Fibroblast of lung (primary cell): ENCODE measurements at regions not wholly inside any gene's neighbourhood (a gene's known extent, or its start where the extent isn't known, plus 50 kb on each side); places are given as distances from the start of the nearest gene placed in this dataset.
A peak's percentile ranks its signal among the peaks of the same experiment; 100 is the strongest.

Experiments
- DNase-seq, 2 donors: peaks; one replicate each; pipeline versions ENCODE4 v3.0.0 to v3.0.0-alpha.2; 2010; ENCODE audit warnings: low read depth in 2 of 2
- H2AFZ ChIP-seq: 2 replicates; pipeline ENCODE4 v1.5.1; 2012; ENCODE audit warnings: low read length, control low read depth, inconsistent platforms
- H3K27ac ChIP-seq: 2 replicates; pipeline ENCODE4 v1.5.1; 2011; ENCODE audit warnings: low read length, control low read depth; ENCODE audit not compliant: insufficient read depth
- H3K27me3 ChIP-seq: 2 replicates; pipeline ENCODE4 v1.5.1; 2011; ENCODE audit warnings: mild to moderate bottlenecking, low read length; ENCODE audit not compliant: control insufficient read depth, insufficient read depth
- H3K36me3 ChIP-seq: 2 replicates; pipeline ENCODE4 v1.5.1; 2011; ENCODE audit warnings: low read length; ENCODE audit not compliant: control insufficient read depth, insufficient read depth
- H3K4me1 ChIP-seq: 2 replicates; pipeline ENCODE4 v1.5.1; 2011; ENCODE audit warnings: low read length; ENCODE audit not compliant: control insufficient read depth, insufficient read depth; ENCODE audit errors: extremely low read depth
- H3K4me2 ChIP-seq: 2 replicates; pipeline ENCODE4 v1.5.1; 2011; ENCODE audit warnings: low read length, control low read depth; ENCODE audit not compliant: insufficient read depth; ENCODE audit errors: extremely low read depth
- H3K4me3 ChIP-seq, 4 experiments: fragments of 200-600 bp in 1 of 4; sonication (generic) in 1 of 4; replicated peaks in 1 of 4; 2 replicates each; pipeline ENCODE4 v1.5.1; 2011 to 2016; ENCODE audit warnings: low read length in 4 of 4, low read depth in 3 of 4, mild to moderate bottlenecking in 3 of 4, control low read depth in 2 of 4, inconsistent platforms in 1 of 4, mixed read lengths in 1 of 4; ENCODE audit not compliant: insufficient read depth in 1 of 4; ENCODE audit errors: control extremely low read depth in 1 of 4
- H3K79me2 ChIP-seq: 2 replicates; pipeline ENCODE4 v1.5.1; 2012; ENCODE audit warnings: mild to moderate bottlenecking, low read length, inconsistent platforms; ENCODE audit not compliant: control insufficient read depth, insufficient read depth
- H3K9ac ChIP-seq: 2 replicates; pipeline ENCODE4 v1.5.1; 2011; ENCODE audit warnings: mild to moderate bottlenecking, low read length, control low read depth; ENCODE audit not compliant: insufficient read depth
- H3K9me3 ChIP-seq: 2 replicates; pipeline ENCODE4 v1.5.1; 2012; ENCODE audit warnings: low read depth, low read length; ENCODE audit not compliant: control insufficient read depth, insufficient read depth
- H4K20me1 ChIP-seq: 2 replicates; pipeline ENCODE4 v1.5.1; 2011; ENCODE audit warnings: low read length; ENCODE audit not compliant: control insufficient read depth, insufficient read depth; ENCODE audit errors: extremely low read depth
- CTCF ChIP-seq, 2 donors: IDR thresholded peaks in 1 of 2; conservative IDR thresholded peaks in 1 of 2; 1 replicate in 1 of 2; 2 replicates in 1 of 2; pipeline ENCODE4 v1.5.1; 2011 to 2012; ENCODE audit warnings: low read length in 2 of 2, control low read depth in 1 of 2, inconsistent platforms in 1 of 2, low read depth in 1 of 2, mild to moderate bottlenecking in 1 of 2
- EZH2 ChIP-seq: IDR thresholded peaks from 2 replicates; pipeline ENCODE4 v1.5.1; 2012; ENCODE audit warnings: low read length, control low read depth, mild to moderate bottlenecking; ENCODE audit errors: missing control alignments

- Histone ChIP-seq H3K36me3 (no peaks in the 10 kb centered on the region), H3K27me3 (no peaks in the 10 kb centered on the region), H3K4me3 (no peak overlapping the region)
Observed at GRCh38 chr5:167286891-167287290, 1004.6 kb upstream of the WWC1 start.

GRCh38 chr5:167290478-167290877, 1001.0 kb upstream of the WWC1 start:
- DNase-seq, result no peak
- Histone ChIP-seq H3K27ac (no peak overlapping the region), H4K20me1 (no peaks in the 10 kb centered on the region), H3K4me1 (peaks cover 10% of the 10 kb centered on the region), H3K4me3 (no peak overlapping the region), H2AFZ (no peak overlapping the region), H3K36me3 (no peaks in the 10 kb centered on the region), H3K9me3 (no peaks in the 10 kb centered on the region), H3K79me2 (no peaks in the 10 kb centered on the region), H3K9ac (no peak overlapping the region), H3K27me3 (no peaks in the 10 kb centered on the region), H3K4me2 (no peak overlapping the region)
- TF ChIP-seq EZH2 (no peak), CTCF (conservative IDR thresholded peaks at IDR 0.05 in 1 of 2, IDR thresholded peaks at IDR 0.05 in 1 of 2; ENCODE audit: low read depth in 1 of 2, low read length in 2 of 2) (no peak)

More at GRCh38 chr5:167286891-167287290, 1004.6 kb upstream of the WWC1 start:
- H3K4me2 ChIP-seq, result no peak overlapping the region
- H3K9me3 ChIP-seq, result no peaks in the 10 kb centered on the region
- no peaks in the 10 kb centered on the region for H4K20me1 ChIP-seq
- H3K9ac ChIP-seq, result no peak overlapping the region
- no peak for DNase-seq
- H3K27ac ChIP-seq, result no peak overlapping the region
- peaks cover 2% of the 10 kb centered on the region for H3K4me1 ChIP-seq
- no peak for TF ChIP-seq EZH2
- TF ChIP-seq CTCF (conservative IDR thresholded peaks at IDR 0.05 in 1 of 2, IDR thresholded peaks at IDR 0.05 in 1 of 2; ENCODE audit: low read depth in 1 of 2, low read length in 2 of 2), result no peak
- H2AFZ ChIP-seq, result no peak overlapping the region
- H3K79me2 ChIP-seq, result no peaks in the 10 kb centered on the region

DNA sequence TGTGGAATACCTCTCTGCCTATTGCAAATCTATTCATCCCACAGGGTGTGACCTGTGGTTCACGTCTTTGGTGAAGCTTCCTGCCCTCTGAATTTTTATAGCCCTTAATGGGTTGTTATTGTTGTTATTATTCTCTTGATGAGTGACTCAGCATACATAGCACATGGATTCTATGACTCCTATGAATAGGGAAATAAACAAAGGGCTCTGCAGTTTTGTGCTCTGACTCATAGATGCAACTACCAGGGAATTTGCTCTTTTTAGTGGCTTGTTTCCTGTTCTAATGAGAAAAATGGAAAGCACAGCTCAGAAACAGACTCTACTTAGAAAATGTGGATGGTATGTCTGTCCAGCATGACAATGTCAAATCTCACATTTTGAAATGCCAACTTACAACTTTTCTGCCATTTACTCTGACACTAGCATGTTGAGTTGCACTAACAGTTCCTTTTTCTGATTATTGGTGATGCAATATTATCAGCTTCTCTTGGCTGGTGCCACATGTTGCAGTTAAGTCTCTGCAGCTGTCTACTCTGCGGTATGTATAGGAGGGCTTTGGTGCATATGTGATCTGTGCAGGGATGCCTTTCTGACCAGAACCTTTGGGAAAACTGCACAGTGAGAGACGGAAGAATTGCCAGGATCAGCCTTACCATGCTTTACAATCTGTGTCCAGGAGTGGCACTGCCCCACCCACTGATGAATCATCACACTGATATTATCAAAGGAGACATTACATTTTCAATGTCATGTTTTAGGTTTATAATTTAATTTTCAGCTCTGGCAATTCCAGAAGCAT, 996.4 kb upstream of the WWC1 start:
- Histone ChIP-seq H3K9me3 (no peaks in the 10 kb centered on the region), H4K20me1 (no peaks in the 10 kb centered on the region), H3K27ac (peak overlapping the region; percentile 46), H3K9ac (no peak overlapping the region), H3K36me3 (no peaks in the 10 kb centered on the region), H3K4me3 (peak overlapping the region in 1 of 4 experiments; percentile 44), H3K79me2 (no peaks in the 10 kb centered on the region), H3K27me3 (no peaks in the 10 kb centered on the region), H3K4me1 (peaks cover 18% of the 10 kb centered on the region), H3K4me2 (peak overlapping the region; percentile 68), H2AFZ (no peak overlapping the region)
- no peak for TF ChIP-seq CTCF (conservative IDR thresholded peaks at IDR 0.05 in 1 of 2, IDR thresholded peaks at IDR 0.05 in 1 of 2; ENCODE audit: low read depth in 1 of 2, low read length in 2 of 2)
- DNase-seq, result peak; percentile 93 to 94
